Hematopoietic multipotent progenitor cell treated with erythropoietin and hydrocortisone succinate and interleukin-3 and kit ligand, for 6 days (in vitro differentiated cells): ENCODE measurements at regions not wholly inside any gene's neighbourhood (a gene's known extent, or its start where the extent isn't known, plus 50 kb on each side); places are given as distances from the start of the nearest gene placed in this dataset.
"Not testable (repeated sequence)": the region's sequence is repeated elsewhere in the genome, so short reads cannot be mapped to it uniquely, and the experiment has no call there.

Experiments
- DNase-seq: peaks from one replicate; pipeline ENCODE4 v3.0.0-alpha.2; 2015

DNA sequence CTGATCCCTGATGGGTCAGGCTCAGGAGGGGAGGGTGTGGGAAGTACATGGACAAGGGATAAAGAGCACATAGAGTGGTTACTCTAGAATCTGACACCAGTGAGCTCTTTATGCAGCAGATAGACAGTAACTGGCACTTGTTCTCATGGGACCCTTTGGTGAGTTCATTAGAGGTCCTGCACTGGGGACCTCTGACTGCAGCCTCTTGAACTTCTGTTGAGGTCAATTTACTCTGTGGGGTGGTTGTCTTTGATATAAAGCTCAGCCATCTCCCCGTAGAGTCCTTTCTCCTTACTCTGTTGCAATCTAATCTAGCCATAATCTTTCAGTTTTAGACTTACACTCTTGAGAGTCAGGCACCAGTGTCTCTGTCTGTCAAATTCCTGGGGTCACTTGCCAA, 222.4 kb downstream of the GPAT3 start:
- peak; percentile 72 for DNase-seq

DNA sequence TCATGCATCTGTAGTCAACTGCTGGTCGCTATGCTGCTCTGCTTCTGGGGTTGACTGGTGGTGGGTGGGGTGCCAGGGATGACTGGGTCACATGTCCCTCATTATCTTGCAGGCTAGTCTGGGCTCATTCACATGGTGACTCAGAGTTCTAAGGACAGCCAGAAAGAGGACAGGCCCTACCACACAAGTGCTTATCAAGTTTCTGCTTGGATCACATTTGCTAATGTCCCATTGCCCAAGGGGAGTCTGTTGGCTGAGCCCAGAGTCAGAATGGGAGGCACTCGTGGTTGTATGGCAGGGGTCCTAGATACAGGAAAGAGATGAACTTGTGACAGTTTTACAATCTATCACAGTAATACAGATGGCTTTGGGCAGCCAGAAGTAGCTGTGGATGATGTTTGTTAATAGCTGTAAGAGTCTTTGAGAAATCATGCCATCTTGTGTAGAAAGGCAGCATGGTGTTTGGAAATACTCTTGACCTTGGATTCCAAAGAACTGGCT, 221.3 kb downstream of the GPAT3 start:
- DNase-seq, result peak; percentile 94

DNA sequence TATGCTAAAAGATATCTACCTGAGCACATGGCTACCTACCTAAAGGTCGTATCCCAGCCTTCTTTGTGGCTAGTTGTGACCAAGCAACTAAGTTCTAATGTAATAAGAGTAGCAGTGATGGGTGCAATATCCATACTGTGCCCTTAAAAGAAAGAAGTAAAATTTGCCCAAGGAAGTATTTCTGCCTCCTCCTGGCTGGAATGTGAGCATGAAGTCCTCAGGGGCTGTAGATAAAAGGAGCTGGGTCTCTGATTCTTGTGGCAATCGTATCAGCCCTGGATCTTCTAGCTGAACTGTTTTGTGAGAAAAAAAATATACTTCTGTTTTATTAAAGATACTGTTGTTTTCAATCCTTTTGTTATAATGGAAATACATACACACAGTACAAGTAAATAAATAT, 217.4 kb downstream of the GPAT3 start:
- no peak for DNase-seq

DNA sequence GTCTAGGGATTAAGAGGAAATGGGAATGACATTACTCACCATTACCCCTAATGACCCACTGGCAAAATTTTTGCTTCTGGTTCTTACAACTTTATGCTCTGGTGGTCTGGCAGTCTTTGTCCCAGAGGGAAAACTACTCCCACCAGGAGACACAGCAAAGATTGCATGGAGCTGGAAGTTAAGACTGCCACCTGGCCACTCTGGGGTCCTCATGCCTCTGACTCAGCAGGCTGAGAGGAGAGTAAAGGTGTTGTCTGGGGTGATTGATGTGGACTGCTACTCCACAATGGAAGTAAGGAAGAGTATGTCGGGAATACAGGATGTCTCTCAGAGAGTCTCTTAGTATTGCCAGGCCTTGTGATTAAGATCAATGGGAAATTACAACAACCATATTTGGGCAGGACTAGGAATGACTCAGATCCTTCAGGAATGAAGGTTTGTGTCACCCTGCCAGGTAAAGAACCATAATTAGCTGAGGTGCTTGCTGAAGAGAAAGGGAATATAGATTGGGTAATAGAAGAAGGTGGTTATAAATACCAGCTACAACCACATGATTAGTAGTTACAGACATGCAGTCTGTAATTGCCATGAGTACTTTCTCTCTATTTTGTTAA, 215.5 kb downstream of the GPAT3 start:
- DNase-seq, result no peak

DNA sequence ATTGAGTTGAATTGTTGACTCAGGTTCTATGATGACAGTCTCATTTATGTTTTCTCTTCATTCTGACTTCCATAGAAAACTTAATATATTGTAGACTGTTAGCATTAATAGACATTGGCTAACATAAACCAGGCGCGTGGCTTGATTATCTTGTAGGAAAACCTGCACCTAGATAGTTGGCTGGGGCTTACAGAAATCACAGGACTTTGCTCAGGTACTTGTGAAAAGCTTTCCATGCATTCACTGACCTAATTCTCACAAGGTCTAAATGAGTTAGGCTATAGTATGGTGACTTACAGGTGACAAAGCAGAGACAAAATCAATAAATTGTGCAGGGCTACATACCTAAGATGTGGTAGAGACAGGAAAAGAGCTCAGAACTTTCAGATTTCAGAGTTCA, 212.8 kb downstream of the GPAT3 start:
- no peak for DNase-seq

DNA sequence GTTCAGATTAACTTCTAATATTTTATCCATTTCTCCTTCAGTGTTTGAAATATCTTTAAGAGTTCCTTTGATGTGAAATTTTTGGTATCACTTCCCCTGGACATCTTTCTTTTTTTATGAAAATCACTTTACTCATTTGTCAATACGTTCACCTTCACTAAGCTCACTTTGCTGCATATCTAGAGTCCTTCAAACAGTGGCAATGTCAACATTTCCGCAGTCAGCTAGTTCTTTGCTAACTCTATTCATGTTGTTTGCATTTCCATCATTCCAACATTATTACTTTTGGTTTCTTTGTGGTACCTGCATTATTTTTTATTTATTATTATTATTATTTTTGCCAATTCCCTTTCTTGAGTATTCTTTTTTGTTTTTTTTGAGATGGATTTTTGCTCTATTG, 203.0 kb downstream of the GPAT3 start:
- DNase-seq, result no peak

DNA sequence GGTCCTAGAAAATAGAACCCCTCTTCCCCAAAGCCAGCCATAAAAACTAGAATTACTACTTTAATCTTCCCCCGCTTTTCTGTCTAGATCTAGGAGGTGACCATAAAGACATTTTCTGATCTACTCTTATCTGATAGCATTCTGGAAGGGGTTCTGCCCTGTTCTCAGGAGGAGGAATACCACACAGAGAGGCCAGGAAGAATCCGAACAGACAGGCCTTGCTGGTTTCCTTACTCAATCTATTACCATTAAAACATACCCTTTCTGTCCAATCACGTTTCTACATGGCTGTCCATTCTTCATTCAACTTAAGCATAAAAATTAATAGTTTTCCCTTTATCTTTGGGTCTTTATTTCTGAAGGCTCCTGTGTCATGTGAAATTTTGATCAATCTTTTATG, 198.7 kb downstream of the GPAT3 start:
- DNase-seq, result no peak

DNA sequence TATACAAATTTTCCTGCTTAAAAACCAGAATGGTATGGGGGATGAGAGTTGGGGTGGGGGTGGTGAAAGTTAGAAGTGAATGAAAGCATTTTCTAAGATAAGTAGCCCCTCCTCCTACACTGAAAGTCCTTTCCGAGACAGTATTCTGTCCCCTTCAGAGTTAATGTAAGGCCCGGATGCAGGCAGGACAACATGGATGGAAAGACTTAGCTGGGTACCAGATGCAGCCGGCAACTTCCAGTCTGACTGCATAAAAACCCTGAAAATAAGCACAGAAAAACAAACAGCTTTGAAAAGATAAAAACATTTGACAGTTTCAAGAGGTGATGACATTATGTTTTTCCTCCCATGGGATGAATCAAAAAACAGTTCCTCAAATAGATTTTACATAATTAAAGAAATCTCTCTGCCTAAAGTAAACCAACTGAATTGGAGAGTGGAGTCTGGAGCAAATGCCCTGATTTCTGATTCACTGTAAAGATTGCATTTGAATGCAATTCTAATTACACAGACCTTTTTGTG, 196.3 kb downstream of the GPAT3 start:
- DNase-seq, result no peak

DNA sequence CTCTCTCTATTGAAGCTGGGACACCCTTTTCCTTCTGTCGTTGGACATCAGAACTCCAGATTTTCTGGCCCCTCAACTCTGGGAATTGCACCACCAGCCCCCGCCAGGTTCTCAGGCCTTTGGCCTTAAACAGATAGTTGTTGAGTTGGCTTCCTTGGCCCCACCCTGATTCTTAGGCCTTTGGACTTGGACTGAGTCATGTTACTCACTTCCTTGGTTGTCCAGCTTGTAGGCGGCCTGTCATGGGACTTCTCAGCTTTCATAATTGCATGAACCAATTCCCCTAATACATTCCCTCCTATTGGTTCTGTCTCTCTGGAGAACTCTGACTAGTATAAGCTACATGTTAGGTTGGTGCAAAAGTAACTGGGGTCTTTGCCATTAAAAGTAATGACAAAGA, 195.7 kb downstream of the GPAT3 start:
- DNase-seq, result no peak

DNA sequence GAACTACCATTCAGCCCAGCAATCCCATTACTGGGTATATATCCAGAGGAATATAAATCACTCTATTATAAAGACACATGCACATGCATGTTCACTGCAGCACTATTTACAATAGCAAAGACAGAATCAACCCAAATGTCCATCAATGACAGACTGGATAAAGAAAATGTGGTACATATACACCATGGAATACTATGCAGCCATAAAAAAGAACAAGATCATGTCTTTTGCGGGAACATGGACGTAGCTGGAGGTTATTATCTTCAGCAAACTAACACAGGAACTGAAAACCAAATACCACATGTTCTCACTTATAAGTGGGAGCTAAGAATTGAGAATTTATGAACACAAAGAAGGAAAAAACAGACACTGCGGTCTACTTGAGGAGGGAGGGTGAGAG, 195.1 kb downstream of the GPAT3 start:
- not testable (repeated sequence) for DNase-seq

DNA sequence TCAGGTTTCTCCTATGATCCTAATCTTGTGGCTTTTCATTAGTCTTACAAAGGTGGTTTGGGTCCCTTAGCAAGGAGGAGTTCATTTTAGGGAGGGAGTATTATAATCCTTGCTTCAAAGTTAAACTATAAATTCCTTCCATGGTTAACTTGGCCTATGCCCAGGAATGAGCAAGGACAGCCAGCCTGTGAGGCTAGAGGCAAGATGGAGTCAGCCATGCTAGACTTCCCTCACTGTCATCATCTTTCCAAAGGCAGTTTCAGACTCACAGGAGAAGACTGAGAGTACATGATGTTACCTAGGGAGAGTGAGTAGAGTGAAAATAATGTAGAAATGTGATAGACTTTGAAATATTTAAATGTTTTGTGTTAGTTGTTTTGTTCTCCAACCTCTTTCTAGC, 192.3 kb downstream of the GPAT3 start:
- DNase-seq, result no peak

DNA sequence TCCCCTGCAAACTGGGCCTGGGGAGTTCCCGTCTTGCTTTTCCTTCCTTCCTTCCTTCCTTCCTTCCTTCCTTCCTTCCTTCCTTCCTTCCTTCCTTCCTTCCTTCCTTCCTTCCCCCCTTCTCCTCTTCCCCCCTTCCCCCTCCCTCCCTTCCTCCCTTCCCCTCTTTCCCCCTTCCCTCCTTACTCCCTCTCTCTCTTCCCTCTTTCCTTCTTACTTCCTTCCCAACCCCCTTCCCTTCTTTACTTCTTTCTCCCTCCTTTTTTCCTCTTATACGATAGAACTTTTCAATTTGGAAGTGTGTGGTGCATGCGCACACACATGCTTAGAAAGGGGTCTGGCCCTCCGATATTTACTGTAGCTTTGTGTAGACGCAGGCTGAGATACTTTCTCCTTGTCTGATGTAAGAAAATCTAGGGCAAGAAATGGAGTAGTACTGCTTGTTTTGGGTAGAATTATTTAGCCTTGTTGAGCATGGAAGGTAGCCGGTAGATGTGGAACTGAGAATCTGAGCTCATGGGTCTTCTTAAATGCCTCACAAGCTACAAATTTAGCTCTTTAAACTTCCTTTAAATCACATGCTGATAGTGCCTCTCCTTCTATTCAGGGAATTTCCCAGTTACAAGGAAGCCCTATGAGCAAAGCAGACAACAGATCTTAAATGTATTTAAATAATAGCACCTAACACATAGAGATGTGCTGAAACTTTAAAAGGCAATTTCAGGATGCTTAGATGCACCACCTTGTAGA, 189.6 kb downstream of the GPAT3 start:
- DNase-seq, result no peak

DNA sequence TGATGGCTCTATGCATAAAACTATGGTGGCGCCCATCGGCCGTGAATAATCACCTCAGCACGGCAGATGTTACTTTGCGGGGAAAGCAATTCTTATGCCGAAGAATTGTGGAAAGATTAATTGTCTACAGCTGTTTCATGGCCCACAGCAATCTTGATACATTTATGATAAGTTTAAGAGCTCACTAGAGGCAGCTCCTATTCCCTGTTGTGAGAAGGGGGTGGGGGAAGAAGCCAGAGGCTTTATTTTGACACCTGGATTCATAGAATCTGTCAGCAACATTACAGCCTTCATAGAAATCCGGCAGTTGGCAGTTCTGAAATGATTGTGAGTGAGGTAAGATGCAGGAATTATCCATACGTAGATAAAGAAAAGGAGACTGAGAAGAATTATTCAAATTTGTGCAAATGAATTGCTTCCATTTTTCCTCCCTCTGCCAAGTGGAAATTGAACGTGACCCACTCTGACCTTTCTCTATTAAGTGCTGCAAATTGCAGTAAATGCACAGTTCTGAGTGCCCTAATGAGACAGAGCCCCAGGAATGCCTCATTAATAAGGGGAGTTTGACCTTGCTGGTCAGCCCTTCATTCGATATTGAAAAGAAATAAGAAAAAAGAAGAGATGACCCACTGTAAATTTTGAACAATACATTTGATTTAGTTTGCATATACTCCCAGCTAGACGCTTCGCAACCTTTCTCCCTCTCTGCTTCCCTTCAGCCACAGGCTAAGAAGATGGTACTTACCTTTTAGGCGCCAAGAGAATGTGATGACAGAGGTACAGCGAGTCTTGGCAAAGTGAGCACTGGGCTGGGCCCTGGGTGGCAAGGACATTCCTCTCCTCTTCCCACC, 188.8 kb downstream of the GPAT3 start:
- DNase-seq, result no peak

DNA sequence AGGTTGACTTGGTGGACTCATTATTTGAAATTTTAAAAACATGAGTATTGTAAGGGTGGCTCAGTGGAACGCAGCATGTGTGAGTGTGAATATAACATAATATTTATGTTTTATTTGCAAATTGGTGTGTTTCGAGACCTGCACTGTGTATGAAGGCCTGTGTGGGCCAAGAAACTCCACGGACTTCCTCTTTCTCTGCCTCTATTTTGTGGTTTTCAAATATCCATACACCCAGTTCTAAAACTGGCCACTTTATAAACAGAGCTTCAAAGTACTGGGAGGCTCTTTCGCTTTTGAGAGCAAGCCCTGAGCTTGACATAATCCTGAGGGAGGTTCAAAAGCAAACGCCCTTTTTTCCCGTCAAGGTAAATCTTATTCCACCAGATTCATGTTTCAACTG, 187.7 kb downstream of the GPAT3 start:
- DNase-seq, result peak; percentile 1

DNA sequence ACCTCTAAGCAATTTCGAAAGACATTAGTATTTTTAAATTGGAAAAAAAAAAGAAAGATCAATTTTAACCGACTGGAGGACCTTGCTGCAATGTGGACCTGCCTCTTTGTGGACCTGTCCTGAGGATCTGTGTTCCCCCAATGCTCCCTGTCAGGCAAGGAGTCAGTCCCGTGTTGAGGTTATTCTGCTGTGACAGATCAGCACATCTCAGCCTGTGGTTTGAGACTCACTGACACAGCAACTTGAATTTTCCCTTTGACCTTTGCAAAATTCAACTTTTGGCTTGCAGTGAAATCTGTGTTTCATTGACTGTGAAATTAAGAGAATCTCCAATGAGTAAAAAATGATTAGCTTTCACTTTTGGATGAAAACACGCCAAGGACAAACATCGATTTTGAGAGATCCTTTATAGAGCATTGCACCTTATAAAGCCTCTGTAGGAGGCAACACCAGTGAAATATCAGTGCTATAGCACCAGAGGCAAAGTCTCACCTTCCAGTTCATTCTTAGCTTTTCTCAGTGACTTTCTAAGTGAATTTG, 186.9 kb downstream of the GPAT3 start:
- no peak for DNase-seq

DNA sequence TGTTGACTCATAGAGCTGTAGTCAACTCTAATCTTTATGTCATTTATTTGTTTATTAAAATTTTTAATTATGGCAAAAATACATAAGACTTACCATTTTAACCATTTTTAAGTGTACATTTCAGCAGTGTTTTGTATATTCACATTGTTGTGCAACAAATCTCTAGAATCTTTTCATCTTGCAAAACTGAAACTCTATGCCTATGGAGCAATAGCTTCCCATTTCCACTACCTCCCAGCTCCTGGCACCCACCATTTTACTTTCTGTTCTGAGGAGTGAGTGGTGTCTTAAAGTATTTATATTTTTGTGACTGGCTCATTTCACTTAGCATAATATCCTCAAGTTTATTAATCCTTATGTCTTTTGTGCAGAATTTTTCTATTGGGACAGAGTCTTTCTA, 181.0 kb downstream of the GPAT3 start:
- peak; percentile 9 for DNase-seq

DNA sequence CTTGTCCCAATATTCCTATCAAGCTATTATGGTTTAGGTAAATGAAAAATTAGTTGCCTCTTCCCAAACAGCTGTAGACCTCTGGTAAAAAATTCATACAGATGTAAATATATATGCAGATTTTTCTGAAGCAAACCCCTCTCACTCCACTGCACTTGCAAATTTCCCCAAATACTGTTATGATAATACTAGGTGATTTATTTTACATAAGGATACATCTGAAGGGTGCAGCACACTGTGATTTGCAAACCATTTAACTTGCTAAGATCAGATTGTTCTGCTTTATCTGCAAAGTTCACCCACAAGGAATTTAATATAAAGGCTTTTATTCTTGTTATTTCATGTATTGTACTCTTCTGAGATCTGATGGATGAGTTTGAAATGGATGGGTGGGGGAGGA, 177.0 kb downstream of the GPAT3 start:
- no peak for DNase-seq

DNA sequence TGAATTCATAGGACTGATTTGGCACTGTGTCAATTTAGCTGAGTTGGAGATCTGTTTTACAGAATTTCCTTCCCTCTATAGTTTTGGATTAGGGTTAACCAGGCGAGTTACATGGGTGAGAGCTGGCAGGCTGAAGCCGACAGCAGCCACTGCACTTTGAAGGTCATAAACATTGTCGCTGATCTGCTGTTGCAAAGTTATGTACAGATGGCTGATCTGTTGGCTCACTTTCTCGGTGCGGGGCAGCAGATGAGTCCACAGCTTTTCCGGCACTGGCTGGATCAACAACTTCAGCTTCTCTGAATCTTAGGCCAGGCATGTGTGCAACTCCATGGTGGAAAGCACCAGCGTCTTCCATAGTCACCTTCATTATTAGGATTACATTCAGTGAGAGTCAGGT, 173.7 kb downstream of the GPAT3 start:
- no peak for DNase-seq

DNA sequence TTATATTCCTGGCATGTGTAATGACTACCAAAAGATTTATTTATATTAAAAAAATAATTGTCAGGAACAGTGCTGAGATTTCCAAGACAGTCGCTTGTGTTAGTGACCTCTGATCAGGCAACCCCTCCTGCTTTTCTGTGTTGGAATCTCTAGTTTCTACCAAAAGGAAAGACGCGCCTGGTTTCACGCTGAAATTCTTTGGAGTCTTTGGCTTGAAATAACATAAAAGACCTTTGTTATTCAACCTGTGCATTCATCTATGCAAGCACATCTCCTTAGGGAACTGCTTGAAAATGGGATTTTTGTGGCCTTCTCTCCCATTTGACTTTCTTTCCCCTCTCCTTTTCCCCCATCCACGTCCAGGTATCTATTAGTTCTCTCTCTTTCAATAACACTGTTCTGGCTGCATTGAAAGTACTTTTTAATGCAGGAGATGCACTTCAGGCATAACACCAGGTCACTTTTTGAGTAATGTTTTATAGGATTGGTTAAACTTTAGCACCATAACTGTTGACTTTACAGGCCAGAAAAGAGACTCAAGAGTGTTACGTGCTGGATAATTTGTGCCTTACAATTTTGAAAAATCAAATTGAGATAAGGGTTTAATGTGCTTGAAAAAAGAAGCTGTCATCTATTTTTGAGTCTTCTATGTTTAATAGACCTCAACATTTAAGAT, 172.7 kb downstream of the GPAT3 start:
- no peak for DNase-seq

DNA sequence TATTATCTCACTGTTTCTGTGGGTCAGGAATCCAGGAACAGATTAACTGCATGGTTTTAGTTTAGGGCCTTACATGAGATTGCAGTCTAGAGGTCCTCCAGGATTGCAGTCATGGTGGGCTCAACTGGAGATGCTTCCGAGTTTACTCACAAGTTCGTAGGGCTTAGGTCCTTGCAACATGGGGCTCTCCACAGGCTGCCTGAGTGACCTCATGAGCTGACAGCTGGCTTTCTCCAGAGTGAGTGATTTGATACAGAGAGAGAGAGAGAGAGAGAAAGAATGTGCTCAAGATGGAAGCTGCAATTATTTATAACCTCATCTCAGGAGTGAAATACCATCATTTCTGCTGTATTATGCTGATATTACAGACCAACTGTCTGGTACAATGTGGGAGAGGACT, 168.9 kb downstream of the GPAT3 start:
- DNase-seq, result no peak

DNA sequence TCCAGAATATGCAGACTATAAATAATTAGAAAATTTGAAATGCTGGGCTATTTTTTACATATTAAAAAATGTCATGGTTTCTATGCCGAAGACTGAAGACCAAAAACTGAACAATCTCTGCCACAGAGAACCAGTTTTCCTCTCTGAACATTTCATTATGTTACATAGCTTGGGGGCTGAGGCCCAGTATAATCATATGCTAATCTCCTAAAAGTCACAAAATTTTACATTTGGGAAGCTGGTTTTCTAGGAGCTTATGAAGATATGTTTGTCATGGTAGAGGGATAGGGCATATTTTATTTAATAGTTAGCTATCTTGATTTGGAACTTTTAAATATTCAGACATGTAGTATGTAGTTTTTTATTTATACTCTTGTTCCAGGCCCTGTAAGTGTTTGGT, 167.8 kb downstream of the GPAT3 start:
- no peak for DNase-seq

DNA sequence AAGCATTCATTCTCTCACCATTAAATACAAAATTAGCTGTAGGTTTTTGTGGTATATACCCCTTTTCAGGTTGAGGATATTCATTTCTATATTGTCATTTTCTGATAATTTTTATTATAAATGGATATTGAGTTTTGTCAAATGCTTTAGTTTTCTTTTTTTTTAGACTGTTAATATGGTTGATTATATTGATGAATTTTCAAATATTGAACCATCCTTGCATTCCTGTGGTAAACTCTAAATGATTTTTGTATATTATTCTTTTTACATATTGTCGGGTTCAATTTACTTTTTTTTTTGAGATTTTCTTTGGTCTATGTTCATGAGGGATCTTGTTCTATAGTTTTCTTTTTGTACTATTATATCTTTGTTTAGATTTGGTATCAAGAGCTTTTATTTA, 165.1 kb downstream of the GPAT3 start:
- DNase-seq, result no peak

DNA sequence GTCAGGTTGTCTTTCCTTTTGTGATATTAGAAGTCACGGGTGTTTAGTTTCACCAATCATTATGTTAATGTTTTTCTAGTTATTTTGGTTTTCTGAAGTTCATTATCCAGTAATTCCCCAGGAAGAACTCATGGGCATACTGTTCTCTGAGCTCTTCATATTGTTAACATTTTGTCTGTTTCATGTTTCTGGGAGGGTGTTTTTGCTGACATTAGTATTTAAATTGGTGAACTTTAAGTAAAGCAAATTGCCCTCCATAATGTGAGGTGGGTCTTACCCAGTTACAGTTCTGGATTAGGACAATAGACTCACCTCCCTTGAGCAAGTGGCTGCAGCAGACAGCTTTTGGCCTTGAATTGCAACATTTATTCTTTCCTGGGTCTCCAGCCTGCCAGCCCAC, 163.4 kb downstream of the GPAT3 start:
- DNase-seq, result no peak
